ENCODE measurements at regions not wholly inside any gene's neighbourhood (a gene's known extent, or its start where the extent isn't known, plus 50 kb on each side); places are given as distances from the start of the nearest gene placed in this dataset.

GRCh38 chr13:32917504-32917903 lies 98.7 kb upstream of the KL start:
- Mint-ChIP-seq H3K36me3 (no peaks in the 10 kb centered on the region), H3K27ac (no peak overlapping the region), H3K9me3 (peaks cover 9% of the 10 kb centered on the region), H3K4me1 (no peaks in the 10 kb centered on the region), H3K27me3 (peaks cover 16% of the 10 kb centered on the region), H3K4me3 (no peak overlapping the region)
- ATAC-seq: no peak

GRCh38 chr13:32923725-32924124 lies 92.5 kb upstream of the KL start:
- ATAC-seq: no peak
- Mint-ChIP-seq H3K4me1 (no peaks in the 10 kb centered on the region), H3K27ac (no peak overlapping the region), H3K9me3 (no peaks in the 10 kb centered on the region), H3K27me3 (no peaks in the 10 kb centered on the region), H3K4me3 (no peak overlapping the region), H3K36me3 (no peaks in the 10 kb centered on the region)

DNA sequence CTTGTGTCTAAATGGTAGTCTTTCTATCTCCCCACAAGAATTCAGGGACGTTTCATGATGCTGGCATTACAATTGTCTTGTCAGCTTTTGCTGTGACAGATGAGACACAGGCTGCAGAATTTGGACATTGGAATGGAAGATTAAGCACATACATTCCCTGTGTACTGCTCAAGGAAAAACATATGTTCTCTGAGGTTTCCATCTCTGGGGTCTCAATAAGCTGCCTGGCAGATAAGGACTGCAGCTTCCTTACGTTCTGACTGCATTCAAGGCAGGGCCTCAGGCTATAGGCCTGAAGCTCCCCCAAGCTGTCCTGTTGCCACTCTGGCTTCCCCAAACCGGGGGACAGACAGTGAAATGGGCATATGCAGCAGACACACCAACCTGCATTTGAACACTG lies 91.3 kb upstream of the KL start:
- no peaks in the 10 kb centered on the region for H3K4me1 Mint-ChIP-seq
- H3K9me3 Mint-ChIP-seq: no peaks in the 10 kb centered on the region
- H3K36me3 Mint-ChIP-seq: no peaks in the 10 kb centered on the region
- no peak overlapping the region for H3K27ac Mint-ChIP-seq
- no peak overlapping the region for H3K4me3 Mint-ChIP-seq
- ATAC-seq: no peak
- H3K27me3 Mint-ChIP-seq: no peaks in the 10 kb centered on the region

DNA sequence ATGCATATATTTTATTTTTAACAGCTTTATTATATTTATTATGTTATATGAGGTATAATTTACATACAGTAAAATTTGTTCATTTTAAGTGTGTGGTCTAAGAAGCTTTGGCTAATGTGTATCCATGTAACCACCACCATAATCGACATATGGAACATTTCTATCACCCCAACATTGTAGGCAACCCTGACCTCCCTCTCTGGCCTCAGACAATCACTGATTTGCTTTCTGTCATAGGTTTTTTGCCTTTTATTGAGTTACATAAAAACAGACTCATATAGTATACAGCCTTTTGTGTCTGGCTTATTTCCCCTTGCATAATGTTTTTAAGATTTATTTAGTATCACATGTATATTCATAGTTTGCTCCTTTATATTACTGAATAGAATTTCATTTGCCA lies 90.7 kb upstream of the KL start:
- no peak overlapping the region for H3K27ac Mint-ChIP-seq
- H3K4me3 Mint-ChIP-seq: no peak overlapping the region
- no peaks in the 10 kb centered on the region for H3K36me3 Mint-ChIP-seq
- no peaks in the 10 kb centered on the region for H3K9me3 Mint-ChIP-seq
- no peak for ATAC-seq
- no peaks in the 10 kb centered on the region for H3K27me3 Mint-ChIP-seq
- H3K4me1 Mint-ChIP-seq: no peaks in the 10 kb centered on the region

- peaks cover 32% of the 10 kb centered on the region for H3K27me3 Mint-ChIP-seq
- H3K27ac Mint-ChIP-seq: no peak overlapping the region
- no peaks in the 10 kb centered on the region for H3K36me3 Mint-ChIP-seq
- no peak for ATAC-seq
- H3K9me3 Mint-ChIP-seq: peaks cover 3% of the 10 kb centered on the region
- no peak overlapping the region for H3K4me3 Mint-ChIP-seq
- H3K4me1 Mint-ChIP-seq: no peaks in the 10 kb centered on the region
Measured at GRCh38 chr13:32932376-32932775, 83.8 kb upstream of the KL start.

- H3K36me3 Mint-ChIP-seq: no peaks in the 10 kb centered on the region
- no peak overlapping the region for H3K27ac Mint-ChIP-seq
- no peak for ATAC-seq
- no peaks in the 10 kb centered on the region for H3K4me1 Mint-ChIP-seq
- peaks cover 49% of the 10 kb centered on the region for H3K27me3 Mint-ChIP-seq
- no peak overlapping the region for H3K4me3 Mint-ChIP-seq
- H3K9me3 Mint-ChIP-seq: peaks cover 6% of the 10 kb centered on the region
Measured at GRCh38 chr13:32936716-32937115, 79.5 kb upstream of the KL start.

DNA sequence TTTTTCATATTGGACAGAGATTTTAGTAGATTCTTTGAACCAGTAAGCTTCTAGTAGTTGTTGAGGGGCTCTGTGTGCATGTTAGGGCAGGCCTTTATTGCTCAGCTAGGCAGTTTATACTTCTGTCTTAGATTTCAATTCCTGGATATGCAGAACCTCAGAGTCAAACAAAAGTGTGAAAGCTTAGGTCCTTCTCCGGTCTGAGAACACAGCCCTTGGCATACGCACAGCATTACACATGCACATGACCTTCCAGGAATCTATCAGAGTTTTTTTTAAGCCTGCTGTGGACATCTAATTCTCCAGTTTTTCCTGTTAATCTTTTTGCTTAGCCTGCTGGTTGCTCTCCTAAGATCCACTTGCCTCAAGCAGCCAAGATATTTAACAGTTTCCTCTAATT lies 77.9 kb upstream of the KL start:
- ATAC-seq: no peak
- H3K4me3 Mint-ChIP-seq: no peak overlapping the region

DNA sequence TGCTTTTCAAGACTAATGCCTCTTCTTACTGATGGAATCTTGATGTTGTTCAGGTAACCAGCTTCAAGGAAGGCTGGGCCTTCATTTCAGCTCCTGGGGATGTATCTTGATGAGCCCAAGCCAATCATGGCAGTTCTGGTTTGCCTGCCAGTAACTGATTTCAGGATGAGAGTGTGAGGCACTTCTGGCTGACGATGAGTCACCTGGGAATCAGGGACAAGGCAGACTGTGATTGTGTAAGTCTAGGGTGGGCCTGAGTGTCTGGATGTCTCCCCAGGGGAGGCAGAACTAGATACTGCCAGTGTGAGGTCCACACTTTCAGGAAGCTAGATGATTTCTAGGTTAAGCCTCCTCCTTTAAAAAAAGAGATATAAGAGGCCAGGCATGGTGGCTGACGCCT lies 77.3 kb upstream of the KL start:
- peaks cover 3% of the 10 kb centered on the region for H3K9me3 Mint-ChIP-seq
- H3K27me3 Mint-ChIP-seq: peaks cover 42% of the 10 kb centered on the region
- H3K36me3 Mint-ChIP-seq: no peaks in the 10 kb centered on the region
- no peak for ATAC-seq
- no peak overlapping the region for H3K27ac Mint-ChIP-seq
- no peaks in the 10 kb centered on the region for H3K4me1 Mint-ChIP-seq
- H3K4me3 Mint-ChIP-seq: no peak overlapping the region

More for the DNA sequence above, 77.9 kb upstream of the KL start:
- Mint-ChIP-seq H3K4me1 (no peaks in the 10 kb centered on the region), H3K27ac (no peak overlapping the region), H3K27me3 (peaks cover 44% of the 10 kb centered on the region), H3K36me3 (no peaks in the 10 kb centered on the region), H3K9me3 (peaks cover 3% of the 10 kb centered on the region)

DNA sequence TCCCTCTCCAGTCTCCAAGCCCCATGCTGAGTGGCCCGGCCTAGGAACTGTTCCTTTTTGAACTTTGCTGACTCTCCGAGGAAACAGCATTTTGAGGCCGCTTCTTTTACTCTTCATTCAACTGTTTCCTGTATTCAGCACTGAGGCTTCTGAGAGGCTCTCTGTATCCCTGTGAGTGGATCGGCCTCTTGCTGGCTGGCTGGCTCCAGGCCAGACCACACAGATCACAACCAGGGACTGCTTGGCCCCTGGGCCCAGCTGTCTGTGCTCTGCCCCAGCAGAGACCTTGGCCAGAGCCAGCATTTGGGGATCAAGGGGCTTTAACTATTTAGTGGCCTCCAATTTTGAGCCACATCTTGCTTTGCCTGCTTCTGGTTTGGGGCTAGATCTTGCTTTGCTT lies 75.6 kb upstream of the KL start:
- Mint-ChIP-seq H3K27me3 (peaks cover 31% of the 10 kb centered on the region), H3K4me1 (no peaks in the 10 kb centered on the region), H3K9me3 (peaks cover 7% of the 10 kb centered on the region), H3K4me3 (no peak overlapping the region), H3K27ac (no peak overlapping the region), H3K36me3 (no peaks in the 10 kb centered on the region)
- ATAC-seq: no peak

DNA sequence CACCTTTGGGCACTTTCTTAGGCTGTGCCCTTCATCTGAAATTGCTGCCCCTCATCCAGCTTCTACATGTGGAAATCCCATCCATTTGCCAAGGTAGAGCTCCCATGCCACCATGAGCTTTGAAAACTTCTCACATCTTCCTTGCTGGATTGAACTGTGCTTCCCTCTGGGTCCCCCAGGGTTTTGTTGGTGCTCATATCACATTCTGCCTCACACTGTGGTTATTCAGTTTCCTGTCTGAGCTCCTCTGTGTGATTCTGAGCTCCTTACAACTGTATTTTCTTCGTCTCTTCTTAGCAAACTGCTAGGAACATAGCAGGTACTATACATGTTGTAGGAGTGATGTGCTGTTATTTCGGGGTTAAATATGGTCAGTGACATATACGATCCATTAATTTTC lies 74.9 kb upstream of the KL start:
- no peaks in the 10 kb centered on the region for H3K4me1 Mint-ChIP-seq
- no peaks in the 10 kb centered on the region for H3K36me3 Mint-ChIP-seq
- peaks cover 23% of the 10 kb centered on the region for H3K27me3 Mint-ChIP-seq
- no peak overlapping the region for H3K27ac Mint-ChIP-seq
- peaks cover 9% of the 10 kb centered on the region for H3K9me3 Mint-ChIP-seq
- H3K4me3 Mint-ChIP-seq: no peak overlapping the region
- ATAC-seq: no peak

DNA sequence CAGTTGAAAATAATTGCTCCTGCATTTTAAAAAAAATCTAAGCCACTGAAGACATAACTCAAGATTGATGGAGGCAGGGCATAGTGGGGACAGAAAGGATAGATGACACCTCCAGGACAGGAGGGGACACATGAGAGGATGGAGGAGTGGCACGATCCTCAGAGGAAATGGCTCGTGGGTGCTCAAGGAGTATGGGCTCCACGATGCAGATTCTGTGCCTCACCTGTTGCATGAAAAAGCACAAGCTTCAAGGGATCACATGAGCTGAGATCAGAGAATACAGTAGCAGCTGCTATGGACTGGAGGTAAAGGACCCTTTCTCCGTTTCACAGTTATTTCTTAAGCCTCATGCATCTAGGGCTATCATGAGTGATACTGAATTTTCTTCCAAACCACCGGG lies 69.7 kb upstream of the KL start:
- no peak for ATAC-seq
- H3K27me3 Mint-ChIP-seq: peaks cover 14% of the 10 kb centered on the region
- H3K27ac Mint-ChIP-seq: no peak overlapping the region
- H3K4me3 Mint-ChIP-seq: no peak overlapping the region
- peaks cover 6% of the 10 kb centered on the region for H3K9me3 Mint-ChIP-seq
- H3K4me1 Mint-ChIP-seq: no peaks in the 10 kb centered on the region
- H3K36me3 Mint-ChIP-seq: no peaks in the 10 kb centered on the region

GRCh38 chr13:32947411-32948276 lies 68.6 kb upstream of the KL start:
- H3K9me3 Mint-ChIP-seq: peaks cover 6% of the 10 kb centered on the region
- no peaks in the 10 kb centered on the region for H3K4me1 Mint-ChIP-seq
- ATAC-seq: no peak
- H3K27me3 Mint-ChIP-seq: peaks cover 10% of the 10 kb centered on the region
- H3K36me3 Mint-ChIP-seq: no peaks in the 10 kb centered on the region
- no peak overlapping the region for H3K27ac Mint-ChIP-seq
- no peak overlapping the region for H3K4me3 Mint-ChIP-seq

GRCh38 chr13:32949820-32950219 lies 66.4 kb upstream of the KL start:
- ATAC-seq: no peak
- Mint-ChIP-seq H3K36me3 (no peaks in the 10 kb centered on the region), H3K9me3 (peaks cover 6% of the 10 kb centered on the region), H3K4me1 (no peaks in the 10 kb centered on the region), H3K4me3 (no peak overlapping the region), H3K27ac (no peak overlapping the region), H3K27me3 (peaks cover 18% of the 10 kb centered on the region)

GRCh38 chr13:32951580-32951979 lies 64.6 kb upstream of the KL start:
- Mint-ChIP-seq H3K27ac (no peak overlapping the region), H3K4me1 (no peaks in the 10 kb centered on the region), H3K9me3 (no peaks in the 10 kb centered on the region), H3K27me3 (peaks cover 18% of the 10 kb centered on the region), H3K36me3 (no peaks in the 10 kb centered on the region), H3K4me3 (no peak overlapping the region)
- no peak for ATAC-seq

DNA sequence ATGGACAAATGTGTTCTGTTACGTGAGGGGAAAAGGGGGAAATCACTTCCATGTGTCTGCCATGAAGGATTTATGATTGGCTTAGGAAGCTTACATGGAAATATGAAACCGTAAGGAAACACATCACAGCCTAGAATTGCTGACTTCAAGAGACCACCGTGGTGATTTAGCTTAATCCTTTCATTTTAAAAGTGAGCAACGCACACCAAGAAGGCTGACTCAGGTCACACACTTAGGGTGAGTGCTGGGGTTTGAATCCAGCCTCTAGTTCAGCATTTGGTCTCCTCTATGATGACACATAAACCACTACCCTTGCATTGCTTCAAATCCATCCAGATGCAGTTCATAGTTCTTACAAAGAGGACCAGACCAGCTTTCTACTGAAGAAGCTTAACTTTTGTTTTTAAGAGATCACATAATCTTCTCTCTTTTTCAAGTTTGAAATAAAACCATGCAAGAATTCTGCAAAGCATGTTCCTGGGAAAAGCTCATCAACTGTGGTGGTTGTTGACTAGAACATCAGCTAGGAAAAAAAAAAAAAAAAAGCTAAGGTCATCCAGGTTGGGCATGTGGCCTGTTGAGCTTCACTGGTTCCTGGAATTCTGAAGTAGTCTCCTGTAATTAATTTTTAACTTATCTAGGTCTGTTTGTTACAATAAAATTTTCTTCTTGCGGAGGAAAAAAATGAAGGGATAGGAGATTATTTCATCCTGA lies 60.2 kb upstream of the KL start:
- Mint-ChIP-seq H3K4me1 (no peaks in the 10 kb centered on the region), H3K27me3 (peaks cover 21% of the 10 kb centered on the region), H3K27ac (no peak overlapping the region), H3K9me3 (no peaks in the 10 kb centered on the region), H3K4me3 (no peak overlapping the region), H3K36me3 (no peaks in the 10 kb centered on the region)
- no peak for ATAC-seq

- ATAC-seq: no peak
- Mint-ChIP-seq H3K4me1 (no peaks in the 10 kb centered on the region), H3K9me3 (no peaks in the 10 kb centered on the region), H3K36me3 (no peaks in the 10 kb centered on the region), H3K4me3 (no peak overlapping the region), H3K27me3 (peaks cover 17% of the 10 kb centered on the region), H3K27ac (no peak overlapping the region)
Measured at GRCh38 chr13:32956595-32956933, 59.7 kb upstream of the KL start.
